ENCODE measurements at regions not wholly inside any gene's neighbourhood (a gene's known extent, or its start where the extent isn't known, plus 50 kb on each side); places are given as distances from the start of the nearest gene placed in this dataset.

- TF ChIP-seq ZHX1 (conservative IDR thresholded peaks at IDR 0.05; ENCODE audit: low read length): no peak
- TF ChIP-seq USF1 (CRISPR knock-in tag; IDR thresholded peaks at IDR 0.05): no peak
- no peak for TF ChIP-seq KLF13 (tag; IDR thresholded peaks at IDR 0.05; ENCODE audit: borderline replicate concordance, low read depth)
- TF ChIP-seq HMGN3 (IDR thresholded peaks at IDR 0.05; ENCODE audit: borderline replicate concordance, extremely low read depth, insufficient read length, low read depth, low read length): no peak
- no peak for TF ChIP-seq MAFG (tag; conservative IDR thresholded peaks at IDR 0.05)
- no peak for TF ChIP-seq TRIM25 (IDR thresholded peaks at IDR 0.05; ENCODE audit: borderline replicate concordance)
- TF ChIP-seq SNIP1 (IDR thresholded peaks at IDR 0.05; ENCODE audit: low read depth): no peak
Observed at GRCh38 chr3:70753572-70753971, 441.1 kb upstream of the MDFIC2 start (continued).
